ENCODE measurements at regions not wholly inside any gene's neighbourhood (a gene's known extent, or its start where the extent isn't known, plus 50 kb on each side); places are given as distances from the start of the nearest gene placed in this dataset.

- no peak for TF ChIP-seq CTCF (IDR thresholded peaks at IDR 0.05; ENCODE audit: low read depth, low read length, missing control alignments)
- no peak overlapping the region for H3K4me3 ChIP-seq (replicated peaks; ENCODE audit: low read depth, low read length)
- DNase-seq (ENCODE audit: extremely low read depth, low read depth) = no peak
These were observed 71.4 kb upstream of the CPEB4 start for GRCh38 chr5:173816728-173817127.

- TF ChIP-seq CTCF (IDR thresholded peaks at IDR 0.05; ENCODE audit: low read depth, low read length, missing control alignments) = no peak
- H3K4me3 ChIP-seq (replicated peaks; ENCODE audit: low read depth, low read length) = no peak overlapping the region
- no peak for DNase-seq (ENCODE audit: extremely low read depth, low read depth)
These were observed 70.6 kb upstream of the CPEB4 start for GRCh38 chr5:173817561-173817960.

- no peak for DNase-seq (ENCODE audit: extremely low read depth, low read depth)
- no peak for TF ChIP-seq CTCF (IDR thresholded peaks at IDR 0.05; ENCODE audit: low read depth, low read length, missing control alignments)
- H3K4me3 ChIP-seq (replicated peaks; ENCODE audit: low read depth, low read length) = no peak overlapping the region
These were observed 68.6 kb upstream of the CPEB4 start for GRCh38 chr5:173819521-173819920.

GRCh38 chr5:173823274-173823644, 64.9 kb upstream of the CPEB4 start:
- H3K4me3 ChIP-seq (replicated peaks; ENCODE audit: low read depth, low read length) = no peak overlapping the region
- TF ChIP-seq CTCF (IDR thresholded peaks at IDR 0.05; ENCODE audit: low read depth, low read length, missing control alignments) = no peak
- no peak for DNase-seq (ENCODE audit: extremely low read depth, low read depth)

- no peak overlapping the region for H3K4me3 ChIP-seq (replicated peaks; ENCODE audit: low read depth, low read length)
- TF ChIP-seq CTCF (IDR thresholded peaks at IDR 0.05; ENCODE audit: low read depth, low read length, missing control alignments) = no peak
- DNase-seq (ENCODE audit: extremely low read depth, low read depth) = peak; percentile 54
These were observed 64.2 kb upstream of the CPEB4 start for GRCh38 chr5:173823721-173824567.

- no peak for TF ChIP-seq CTCF (IDR thresholded peaks at IDR 0.05; ENCODE audit: low read depth, low read length, missing control alignments)
- DNase-seq (ENCODE audit: extremely low read depth, low read depth) = no peak
- H3K4me3 ChIP-seq (replicated peaks; ENCODE audit: low read depth, low read length) = no peak overlapping the region
These were observed 62.8 kb upstream of the CPEB4 start for GRCh38 chr5:173825215-173825865.

Data from HFF-Myc (cell line).